ENCODE measurements at regions not wholly inside any gene's neighbourhood (a gene's known extent, or its start where the extent isn't known, plus 50 kb on each side); places are given as distances from the start of the nearest gene placed in this dataset.
A peak's percentile ranks its signal among the peaks of the same experiment; 100 is the strongest.
"Not testable (repeated sequence)": the region's sequence is repeated elsewhere in the genome, so short reads cannot be mapped to it uniquely, and the experiment has no call there.

DNA sequence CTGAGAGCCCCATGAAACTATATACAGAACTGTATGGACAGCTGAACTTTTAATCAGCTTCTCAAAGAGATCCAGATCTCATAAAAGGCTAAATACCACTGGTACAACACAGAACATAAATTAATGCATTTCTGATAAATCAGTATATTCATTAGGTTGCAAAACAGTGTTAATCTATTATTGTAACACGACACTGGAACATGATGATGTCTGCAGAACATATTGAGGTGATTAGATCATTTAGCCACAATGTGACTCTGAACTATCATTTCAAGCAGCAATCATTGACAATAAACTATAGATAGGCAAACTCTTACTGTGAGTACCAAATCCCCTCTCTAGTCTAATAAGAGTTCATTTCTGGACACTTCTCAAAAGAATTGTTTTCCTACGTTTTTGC lies 50.3 kb downstream of the GASK1B start:
- peak; percentile 37 for DNase-seq (ENCODE audit: low read depth)

DNA sequence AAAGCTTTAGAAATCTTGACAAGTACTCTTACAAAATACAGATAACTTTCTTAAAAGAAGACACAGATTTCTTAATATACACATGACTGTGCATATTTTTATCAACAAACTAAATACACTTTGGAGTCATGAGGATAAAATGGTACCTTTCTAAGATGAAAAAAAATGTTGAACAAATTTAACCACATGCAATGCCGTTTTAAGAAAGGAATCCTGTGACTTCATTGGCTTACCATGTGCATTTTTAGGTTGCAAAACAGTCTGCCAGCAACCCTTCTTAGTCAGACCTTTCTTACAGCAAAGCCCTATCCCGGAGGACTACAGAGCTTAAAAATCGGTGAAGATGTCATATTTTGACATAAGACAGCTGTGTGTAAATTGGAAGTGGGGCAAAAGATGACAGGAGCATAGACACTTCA lies 51.7 kb downstream of the GASK1B start:
- DNase-seq (ENCODE audit: low read depth): peak; percentile 98

DNA sequence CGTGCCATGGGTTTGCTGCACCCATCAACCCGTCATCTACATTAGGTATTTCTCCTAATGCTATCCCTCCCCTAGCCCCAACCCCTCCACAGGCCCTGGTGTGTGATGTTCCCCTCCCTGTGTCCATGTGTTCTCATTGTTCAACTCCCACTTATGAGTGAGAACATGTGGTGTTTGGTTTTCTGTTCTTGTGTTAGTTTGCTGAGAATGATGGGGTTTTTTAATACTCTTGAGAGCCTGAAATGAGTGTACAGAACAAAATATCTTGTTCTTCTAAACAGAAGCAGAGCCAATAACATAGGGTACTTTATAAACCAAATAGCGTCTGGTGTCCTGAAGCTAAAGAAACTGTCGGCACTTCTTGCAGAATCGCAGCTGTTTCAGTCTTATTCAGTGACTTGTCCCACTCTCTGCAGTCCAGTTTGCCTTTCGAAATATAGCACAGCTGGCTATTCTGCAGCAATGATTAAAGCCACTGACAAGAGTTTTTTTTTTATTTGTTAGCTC lies 52.1 kb downstream of the GASK1B start:
- not testable (repeated sequence) for DNase-seq (ENCODE audit: low read depth)

DNA sequence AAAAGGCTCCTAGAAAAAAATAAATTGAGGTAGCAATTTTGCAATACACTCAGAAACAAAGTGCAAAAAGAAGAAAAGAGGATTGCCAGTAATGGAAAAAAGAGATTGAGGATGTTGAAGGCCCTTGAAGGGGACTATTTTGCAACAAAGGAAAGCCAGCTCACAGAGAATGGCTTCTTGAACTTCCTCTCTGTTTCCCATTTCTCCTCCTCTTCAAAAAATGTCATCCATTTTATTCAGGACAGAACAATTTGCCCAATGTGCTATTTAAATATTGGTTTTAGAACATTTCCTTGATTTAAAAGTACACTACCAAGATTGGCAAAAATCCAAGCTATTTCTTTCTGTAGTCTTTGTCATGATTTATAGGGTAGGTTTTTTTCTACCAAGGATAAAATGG lies 60.2 kb downstream of the GASK1B start:
- no peak for DNase-seq (ENCODE audit: low read depth)

DNA sequence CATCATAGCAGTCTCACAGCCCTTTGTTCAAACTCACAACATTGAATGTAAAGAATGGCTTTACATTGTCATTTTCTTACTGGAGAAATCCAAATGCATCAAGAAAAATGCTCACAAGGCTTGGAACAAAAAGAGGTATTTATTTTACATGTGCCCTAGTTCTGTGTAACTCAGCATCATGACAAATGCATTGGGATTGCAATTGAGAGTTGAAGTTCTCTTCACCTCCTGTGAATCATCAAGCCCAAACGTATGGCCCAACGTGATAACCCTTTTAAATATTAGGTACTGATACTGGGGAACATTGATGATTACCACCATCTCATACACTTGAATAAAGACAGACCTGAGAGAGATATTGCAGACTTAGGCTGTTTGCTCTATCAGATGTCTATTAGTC lies 61.6 kb downstream of the GASK1B start:
- DNase-seq (ENCODE audit: low read depth): no peak

DNA sequence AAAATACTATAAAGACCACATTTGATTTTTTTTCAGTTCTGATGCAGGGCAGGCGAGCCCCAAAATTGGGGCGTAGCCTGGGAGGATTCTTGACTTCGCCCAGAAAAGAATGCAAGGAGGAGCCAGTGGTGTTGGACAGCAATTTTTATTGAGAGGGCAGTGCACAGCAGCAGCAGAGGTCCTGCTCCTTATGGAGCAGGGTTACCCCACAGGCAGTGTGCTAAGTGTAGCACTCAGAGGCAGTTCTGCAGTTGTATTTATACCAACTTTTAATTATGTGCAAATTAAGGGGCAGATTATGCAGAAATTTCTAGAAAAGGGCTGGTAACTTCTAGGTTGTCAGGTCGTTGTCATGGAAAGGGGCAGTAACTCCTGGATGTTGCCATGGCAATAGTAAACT lies 69.9 kb downstream of the GASK1B start:
- DNase-seq (ENCODE audit: low read depth): no peak

DNA sequence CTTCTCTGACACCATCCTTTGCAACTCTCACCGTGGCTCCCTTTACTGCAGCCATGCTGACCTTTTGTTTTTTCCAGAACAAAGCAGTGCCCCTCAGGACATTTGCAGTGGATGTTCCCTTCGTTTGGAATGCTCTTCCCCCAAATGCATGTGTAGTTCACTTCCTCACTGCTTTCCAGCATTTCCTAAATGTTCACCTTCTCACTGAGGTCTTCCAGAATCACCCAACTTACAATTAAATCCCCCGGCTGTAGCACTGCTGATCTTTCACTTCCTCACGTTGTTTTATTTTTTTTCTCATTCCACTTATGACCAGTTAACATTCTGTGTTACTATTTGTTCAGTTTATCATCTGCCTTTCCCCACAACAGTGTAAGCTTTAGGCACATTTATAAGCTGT lies 73.1 kb downstream of the GASK1B start:
- DNase-seq (ENCODE audit: low read depth): no peak

DNA sequence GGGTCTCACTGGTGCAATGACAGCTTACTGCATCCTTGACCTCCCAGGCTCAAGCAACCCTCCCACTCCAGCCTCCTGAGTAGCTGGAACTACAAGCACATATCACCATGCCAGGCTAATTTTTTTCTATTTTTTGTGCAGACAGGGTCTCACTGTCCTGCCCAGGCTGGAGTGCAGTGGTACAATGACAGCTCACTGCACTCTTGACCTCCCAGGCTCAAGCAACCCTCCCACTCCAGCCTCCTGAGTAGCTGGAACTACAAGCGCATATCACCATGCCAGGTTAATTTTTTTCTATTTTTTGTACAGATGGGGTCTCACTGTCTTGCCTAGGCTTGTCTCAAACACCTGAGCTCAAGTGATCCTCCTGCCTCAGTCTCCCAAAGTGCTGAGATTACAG lies 74.0 kb downstream of the GASK1B start:
- no peak for DNase-seq (ENCODE audit: low read depth)

DNA sequence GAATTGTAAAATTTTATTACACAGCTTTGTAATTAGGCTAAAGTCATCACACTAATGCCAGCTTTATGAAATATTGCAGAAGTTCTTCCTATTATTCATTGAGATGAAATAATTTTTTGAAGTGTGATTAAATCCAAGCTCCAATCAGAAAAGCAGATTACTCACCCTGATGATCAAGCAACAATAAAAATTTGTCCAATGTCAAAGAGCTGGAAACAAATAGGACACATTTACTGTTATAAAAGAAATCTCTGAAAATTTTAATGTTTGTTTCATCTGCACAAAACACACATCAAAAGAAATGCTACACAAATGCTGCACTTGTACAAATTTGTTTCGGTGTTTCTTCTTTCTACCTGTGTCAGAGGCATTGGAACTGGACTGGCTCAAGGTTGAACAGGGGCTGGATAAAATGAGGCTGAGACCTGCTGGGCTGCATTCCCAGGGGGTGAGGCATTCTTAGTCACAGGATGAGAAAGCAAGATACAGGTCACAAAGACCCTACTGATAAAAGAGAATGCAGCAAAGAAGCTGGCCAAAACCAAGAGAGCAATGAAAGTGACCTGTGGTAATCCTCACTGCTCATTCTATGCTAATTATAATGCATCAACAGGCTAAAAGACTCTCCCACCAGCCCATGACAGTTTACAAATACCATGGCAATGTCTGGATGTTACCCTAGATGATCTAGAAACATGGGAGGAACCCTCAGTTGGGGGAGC lies 78.3 kb downstream of the GASK1B start:
- no peak for DNase-seq (ENCODE audit: low read depth)

DNA sequence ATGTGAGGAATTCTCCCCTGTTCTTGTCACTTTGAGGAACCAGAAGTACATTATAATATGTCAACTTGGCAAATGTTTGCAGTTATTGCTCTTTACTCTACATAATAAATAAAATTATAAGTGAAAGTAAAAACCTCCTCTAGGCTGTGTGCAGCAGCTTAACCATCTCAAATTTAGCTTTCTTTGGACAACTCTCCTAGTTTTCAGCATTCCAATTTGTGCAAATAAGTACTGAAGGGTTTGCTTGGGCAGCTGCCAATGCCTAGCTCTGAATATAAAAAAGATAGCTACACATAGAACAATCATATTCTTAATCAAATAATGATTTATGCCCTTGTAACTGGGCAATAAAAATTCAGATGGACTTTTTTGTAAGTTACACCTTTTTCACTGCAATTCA lies 82.5 kb downstream of the GASK1B start:
- DNase-seq (ENCODE audit: low read depth): no peak

DNA sequence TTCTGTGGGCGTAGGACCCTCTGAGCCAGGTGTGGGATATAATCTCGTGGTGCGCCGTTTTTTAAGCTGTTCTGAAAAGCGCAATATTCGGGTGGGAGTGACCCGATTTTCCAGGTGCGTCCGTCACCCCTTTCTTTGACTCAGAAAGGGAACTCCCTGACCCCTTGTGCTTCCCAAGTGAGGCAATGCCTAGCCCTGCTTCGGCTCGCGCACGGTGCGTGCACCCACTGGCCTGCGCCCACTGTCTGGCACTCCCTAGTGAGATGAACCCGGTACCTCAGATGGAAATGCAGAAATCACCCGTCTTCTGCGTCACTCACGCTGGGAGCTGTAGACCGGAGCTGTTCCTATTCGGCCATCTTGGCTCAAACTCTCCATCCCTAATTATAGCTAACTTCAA lies 82.9 kb downstream of the GASK1B start:
- DNase-seq (ENCODE audit: low read depth): not testable (repeated sequence)

DNA sequence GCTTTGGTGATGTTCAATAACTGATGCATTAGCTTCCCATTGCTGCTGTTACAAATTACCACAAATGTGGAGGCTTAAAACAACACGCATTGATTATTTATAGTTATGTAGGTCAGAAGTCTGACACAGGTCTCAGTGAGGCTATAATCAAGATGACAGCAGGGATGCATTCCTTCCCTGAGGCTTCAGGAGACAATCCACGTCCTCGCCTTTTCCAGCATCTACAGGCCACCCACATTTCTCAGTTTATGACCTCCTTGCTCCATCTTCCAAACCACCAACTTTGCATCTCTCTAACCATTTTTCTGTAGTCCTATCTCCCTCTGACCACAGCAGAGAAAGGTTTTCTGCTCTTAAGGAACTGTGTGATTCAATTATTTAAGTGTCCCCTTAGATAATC lies 92.5 kb downstream of the GASK1B start:
- DNase-seq (ENCODE audit: low read depth): no peak

DNA sequence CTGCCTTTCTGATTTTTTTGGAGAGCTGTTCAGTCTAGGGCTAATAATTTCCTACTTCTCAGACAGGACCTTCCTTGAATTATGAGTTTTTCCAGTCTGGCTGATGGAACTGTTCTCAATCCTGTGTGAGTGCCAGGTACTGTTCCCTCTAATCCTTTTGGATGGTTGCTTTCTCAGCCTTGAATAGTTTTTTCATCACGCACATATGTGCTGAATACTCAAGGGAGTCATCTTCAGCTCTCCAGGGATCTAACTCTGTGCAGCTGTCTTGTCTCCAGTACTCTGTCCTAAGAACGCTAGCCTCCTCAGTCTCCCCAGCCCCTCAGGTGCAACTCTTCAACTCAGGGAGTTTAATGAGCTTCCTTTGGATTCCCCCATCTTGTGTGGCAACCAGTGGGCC lies 93.2 kb downstream of the GASK1B start:
- DNase-seq (ENCODE audit: low read depth): no peak

DNA sequence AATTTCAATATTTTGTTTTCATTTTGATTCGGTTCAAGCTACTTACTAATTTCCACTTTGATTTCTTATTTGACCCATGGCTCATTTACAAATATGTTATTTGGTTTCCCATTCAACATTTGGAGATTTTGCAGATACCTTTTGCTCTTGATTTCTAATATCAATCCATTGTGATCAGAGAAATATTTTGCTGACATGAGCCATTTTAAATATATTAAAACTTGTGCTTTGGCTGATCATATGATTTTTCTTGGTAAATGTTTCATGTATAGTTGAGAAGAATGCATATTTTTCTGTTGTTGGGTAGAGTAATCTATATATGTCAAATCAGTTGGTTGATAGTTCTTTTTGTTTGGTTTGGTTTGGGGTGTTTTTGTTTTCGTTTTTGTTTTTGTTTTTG lies 95.0 kb downstream of the GASK1B start:
- no peak for DNase-seq (ENCODE audit: low read depth)

DNA sequence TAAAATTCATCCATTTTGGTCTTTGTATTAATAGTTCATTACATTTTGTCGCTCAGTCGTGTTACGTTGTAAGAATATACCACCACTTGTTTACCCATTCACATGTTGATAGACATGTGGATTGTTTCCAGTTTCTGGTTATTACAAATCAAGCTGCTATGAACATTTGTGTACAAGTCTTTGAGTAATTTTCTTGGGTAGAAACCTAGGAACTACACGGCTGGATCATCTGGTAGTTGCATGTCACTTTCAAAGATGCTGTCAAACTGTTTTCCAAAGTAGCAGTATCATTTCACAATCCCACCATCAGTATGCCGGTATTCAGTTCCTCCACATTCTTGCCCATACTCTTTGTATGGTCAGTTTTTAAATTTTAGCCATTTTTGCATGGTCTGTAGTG lies 98.0 kb downstream of the GASK1B start:
- DNase-seq (ENCODE audit: low read depth): no peak

DNA sequence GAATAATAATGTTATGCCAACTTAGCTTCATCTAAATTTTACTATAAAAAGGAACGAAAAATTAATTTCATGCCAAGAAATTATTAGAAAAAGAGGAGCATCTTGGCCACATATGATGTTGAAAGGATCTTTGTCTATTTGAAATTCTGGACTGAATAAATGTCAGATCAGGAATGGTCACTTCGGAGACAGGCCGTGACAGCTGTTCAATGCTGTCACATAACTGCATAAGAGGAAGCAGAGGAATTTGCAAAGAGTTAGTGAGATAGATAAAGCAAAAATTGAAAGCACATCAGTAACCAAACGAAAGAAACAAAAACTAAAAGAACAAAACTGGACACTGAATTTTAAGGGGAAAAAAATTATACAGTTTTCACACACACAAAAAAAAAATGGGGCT lies 100.9 kb downstream of the GASK1B start:
- DNase-seq (ENCODE audit: low read depth): no peak

DNA sequence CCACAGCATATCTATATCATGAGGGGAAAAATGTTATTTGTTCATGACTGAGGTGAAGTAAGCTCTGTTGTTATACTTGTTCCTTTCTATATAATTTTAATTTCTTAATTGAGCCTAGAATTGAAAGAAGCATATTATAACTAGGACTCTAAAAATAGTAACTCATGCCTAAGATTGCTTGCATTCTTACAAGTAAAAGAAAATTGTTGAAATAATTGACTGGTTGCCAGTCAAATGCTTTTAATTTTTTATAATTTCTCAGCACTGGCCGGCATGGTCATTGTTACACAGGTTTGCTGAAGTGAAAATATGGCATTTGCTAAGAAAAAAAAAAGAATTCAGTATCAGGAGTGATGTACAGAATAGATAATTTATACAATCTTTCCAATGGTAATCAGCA lies 104.8 kb downstream of the GASK1B start:
- no peak for DNase-seq (ENCODE audit: low read depth)

DNA sequence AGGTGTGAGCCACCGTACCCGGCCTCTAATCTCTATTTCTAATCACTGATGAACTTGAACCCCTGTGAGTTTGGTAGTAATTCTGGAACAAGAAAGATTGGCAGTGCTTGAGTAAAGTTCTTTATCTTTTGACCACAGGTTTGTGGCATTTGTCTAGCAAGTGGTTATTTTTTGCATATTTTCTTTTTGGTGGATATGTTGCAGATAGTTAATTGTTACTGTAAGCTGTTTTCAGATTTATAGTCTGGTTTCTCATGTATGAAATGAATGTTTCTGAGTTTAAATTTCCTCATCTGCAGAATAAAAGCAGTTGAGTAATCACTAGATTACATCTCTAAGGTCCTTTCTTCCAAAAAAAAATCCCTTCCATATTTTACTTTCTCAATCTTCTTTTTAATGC lies 105.2 kb downstream of the GASK1B start:
- no peak for DNase-seq (ENCODE audit: low read depth)

DNA sequence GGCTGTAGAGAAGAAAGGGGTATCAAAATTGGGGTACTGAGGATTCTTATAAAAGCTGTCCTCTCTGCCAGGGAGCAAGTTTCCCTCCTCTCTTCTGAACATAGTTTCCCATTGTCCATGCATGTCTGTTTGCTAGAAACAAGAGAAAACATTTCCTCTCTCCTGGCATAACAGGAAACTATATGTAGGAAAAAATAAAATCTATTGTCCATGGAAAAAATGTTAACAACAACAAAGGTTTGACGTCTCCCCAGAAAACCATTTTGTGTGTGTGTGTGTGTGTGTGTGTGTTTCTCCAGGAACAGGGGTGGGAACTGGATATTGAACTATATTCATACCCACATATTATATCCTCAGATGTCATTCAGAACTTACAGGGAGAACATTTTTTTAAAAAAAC lies 107.2 kb downstream of the GASK1B start:
- no peak for DNase-seq (ENCODE audit: low read depth)

DNA sequence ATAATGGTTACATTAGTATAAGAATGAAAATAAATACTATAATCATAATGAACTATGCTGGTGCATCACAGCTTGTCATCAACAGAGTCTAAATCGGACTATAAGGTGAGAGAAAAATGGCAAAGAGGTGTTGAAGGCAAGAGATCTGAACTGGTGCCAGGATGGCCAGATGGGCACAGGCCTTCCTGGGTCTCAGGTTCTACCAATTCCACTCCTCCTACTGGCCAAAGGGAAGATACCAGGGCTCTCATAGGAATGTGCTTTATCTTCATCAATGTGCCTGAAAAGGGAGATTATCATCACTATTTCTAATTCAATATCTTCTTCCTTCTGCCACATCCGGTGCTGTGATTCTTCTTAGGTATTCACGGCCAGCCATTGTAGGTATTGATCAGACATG lies 107.6 kb downstream of the GASK1B start:
- DNase-seq (ENCODE audit: low read depth): no peak

DNA sequence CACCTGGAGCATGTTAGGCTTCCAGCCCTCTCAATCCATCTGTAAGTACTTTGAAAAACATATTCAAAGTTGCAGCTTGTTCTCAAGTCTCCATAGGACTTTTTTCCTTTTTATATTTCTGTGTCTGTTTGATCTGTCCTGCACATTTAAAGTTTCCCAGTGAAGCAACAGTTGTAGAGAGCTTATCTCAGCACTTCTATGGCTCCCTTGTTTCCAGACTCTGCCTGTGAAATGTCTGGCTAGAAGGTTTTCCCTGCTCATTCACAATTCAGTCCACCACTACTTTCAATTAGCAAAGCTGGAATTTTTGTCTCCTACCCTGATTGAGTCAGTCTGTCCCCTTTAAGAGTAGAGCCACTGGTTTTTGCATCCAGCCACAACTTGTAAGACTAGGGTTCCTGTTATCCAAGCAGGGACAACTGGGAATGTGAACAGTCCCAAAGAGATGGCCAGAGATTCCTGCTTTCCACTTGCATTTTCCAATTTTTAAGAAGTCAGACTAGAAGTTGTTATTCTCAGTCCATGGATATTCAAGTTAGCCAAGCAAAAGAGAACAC lies 116.1 kb downstream of the GASK1B start:
- DNase-seq (ENCODE audit: low read depth): no peak

DNA sequence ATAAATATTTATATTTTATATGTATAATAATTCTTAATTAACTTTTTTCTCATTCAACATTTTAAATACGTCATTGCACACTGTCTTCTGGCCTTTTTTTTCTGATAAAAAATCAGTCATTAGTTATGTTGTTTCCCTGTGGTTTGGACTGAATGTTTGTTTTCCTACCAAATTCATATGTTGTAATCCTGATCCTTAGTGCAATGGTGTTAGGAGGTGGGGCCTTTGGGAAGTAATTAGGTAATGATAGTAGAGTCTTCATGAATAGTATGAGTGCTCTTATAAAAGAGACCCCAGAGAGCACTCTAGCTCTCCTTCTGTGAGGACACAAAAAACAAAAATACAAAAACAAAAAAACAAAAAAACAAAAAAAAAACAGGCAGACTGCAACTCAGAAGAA lies 117.2 kb downstream of the GASK1B start:
- no peak for DNase-seq (ENCODE audit: low read depth)

DNA sequence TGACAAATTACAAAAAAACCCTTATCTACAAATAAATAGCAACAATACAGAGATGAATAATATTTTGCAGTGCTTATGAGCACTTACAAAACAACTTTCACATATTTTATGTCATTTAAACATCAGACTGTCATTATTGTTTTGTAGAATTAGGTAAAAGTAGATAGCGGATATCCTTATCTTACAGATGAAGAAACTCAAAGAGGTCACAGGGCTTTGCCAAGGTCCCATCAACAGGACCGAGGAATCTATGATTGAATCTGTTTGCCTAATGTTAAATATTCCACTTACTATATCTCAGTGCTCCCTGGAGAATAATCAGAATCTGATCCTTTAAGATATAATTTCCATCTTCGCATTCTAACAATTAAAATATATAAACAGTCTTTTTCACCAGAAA lies 119.0 kb downstream of the GASK1B start:
- DNase-seq (ENCODE audit: low read depth): no peak

DNA sequence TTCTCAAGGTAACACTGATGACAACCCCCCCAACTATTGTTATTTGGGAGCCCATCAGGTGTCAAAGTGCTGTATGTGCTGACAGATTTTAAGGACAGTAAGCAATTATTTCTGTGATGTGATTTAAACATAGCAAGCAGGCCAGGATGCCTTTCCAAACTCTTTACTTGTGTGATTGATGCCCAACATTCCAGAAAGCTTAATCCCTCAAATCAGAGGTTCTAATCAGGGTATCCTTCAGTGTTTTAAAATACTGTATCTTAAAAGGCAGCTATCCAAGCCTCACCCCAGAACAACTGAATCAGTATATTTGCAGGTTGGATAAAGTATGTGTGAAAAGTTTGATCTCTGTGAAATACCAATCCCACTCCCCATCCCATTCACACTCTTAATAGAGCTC lies 119.7 kb downstream of the GASK1B start:
- DNase-seq (ENCODE audit: low read depth): no peak
